Spinal cord (tissue), 9 donors: ENCODE measurements at regions not wholly inside any gene's neighbourhood (a gene's known extent, or its start where the extent isn't known, plus 50 kb on each side); places are given as distances from the start of the nearest gene placed in this dataset.

Source experiments
- DNase-seq, 6 donors: peaks; one replicate each; pipeline versions ENCODE4 v3.0.0 to v3.0.0-alpha.2; 2013 to 2015; ENCODE audit warnings: low spot score in 6 of 6, low read depth in 4 of 6
- H3K27ac ChIP-seq: one replicate; pipeline ENCODE4 v1.5.1; 2013; ENCODE audit warnings: low read depth, low read length, control low read depth
- H3K27me3 ChIP-seq: one replicate; pipeline ENCODE4 v1.6.1; 2013; ENCODE audit warnings: low read length; ENCODE audit not compliant: control insufficient read depth, insufficient read depth
- H3K36me3 ChIP-seq: one replicate; pipeline ENCODE4 v1.6.1; 2013; ENCODE audit warnings: low read length; ENCODE audit not compliant: control insufficient read depth, insufficient read depth
- H3K4me1 ChIP-seq: one replicate; pipeline ENCODE4 v1.6.1; 2013; ENCODE audit warnings: low read length; ENCODE audit not compliant: control insufficient read depth, insufficient read depth
- H3K4me3 ChIP-seq: one replicate; pipeline ENCODE4 v1.5.1; 2013; ENCODE audit warnings: low read depth, low read length, control low read depth
- H3K9me3 ChIP-seq: one replicate; pipeline ENCODE4 v1.6.1; 2013; ENCODE audit warnings: low read length; ENCODE audit not compliant: control insufficient read depth, insufficient read depth
- WGBS: methylation state at CpG from one replicate; pipeline ENCODE4 v1.1.5; 2013; ENCODE audit warnings: missing lambda C conversion rate; ENCODE audit not compliant: insufficient coverage; 5-methylcytosine and 5-hydroxymethylcytosine counted together
- donor health status: healthy.

DNA sequence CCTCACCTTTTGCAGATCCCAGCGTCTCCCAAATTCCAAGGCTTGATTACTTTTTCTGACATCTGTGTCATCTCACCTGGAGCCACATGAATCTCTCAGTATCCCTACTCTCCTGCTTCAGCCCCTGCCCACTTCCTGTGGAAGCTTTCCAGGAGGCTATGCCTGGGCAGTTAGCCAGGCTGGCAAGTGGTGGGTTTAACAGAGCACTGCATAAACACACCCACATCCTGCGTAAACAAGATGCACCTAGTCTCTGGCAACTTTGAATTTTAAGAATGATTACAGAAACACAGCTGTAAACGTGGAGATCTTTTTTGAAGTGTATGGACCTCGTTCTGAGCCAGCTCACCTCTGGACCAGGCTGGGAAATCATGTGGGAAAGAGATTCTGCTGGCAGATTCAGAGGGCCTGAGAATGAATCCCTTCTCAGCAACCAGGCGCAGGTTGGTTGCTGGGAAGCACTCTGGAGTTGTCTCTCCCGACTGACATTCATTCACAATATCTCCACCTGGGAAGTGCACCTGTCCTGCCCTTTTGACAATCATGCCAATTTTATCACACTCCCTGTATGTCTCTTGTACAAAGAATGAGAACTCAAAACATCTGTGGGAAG, 55.7 kb upstream of the FANCC start:
- peak in 2 of 6 donors; percentile 51 to 59 for DNase-seq
- no peak overlapping the region for H3K4me3 ChIP-seq
- H3K27me3 ChIP-seq: no peaks in the 10 kb centered on the region
- H3K36me3 ChIP-seq: no peaks in the 10 kb centered on the region
- H3K27ac ChIP-seq: no peak overlapping the region
- H3K4me1 ChIP-seq: no peaks in the 10 kb centered on the region
- no peaks in the 10 kb centered on the region for H3K9me3 ChIP-seq
- 57% methylated on average over 3 of the region's 6 CpGs for WGBS

DNA sequence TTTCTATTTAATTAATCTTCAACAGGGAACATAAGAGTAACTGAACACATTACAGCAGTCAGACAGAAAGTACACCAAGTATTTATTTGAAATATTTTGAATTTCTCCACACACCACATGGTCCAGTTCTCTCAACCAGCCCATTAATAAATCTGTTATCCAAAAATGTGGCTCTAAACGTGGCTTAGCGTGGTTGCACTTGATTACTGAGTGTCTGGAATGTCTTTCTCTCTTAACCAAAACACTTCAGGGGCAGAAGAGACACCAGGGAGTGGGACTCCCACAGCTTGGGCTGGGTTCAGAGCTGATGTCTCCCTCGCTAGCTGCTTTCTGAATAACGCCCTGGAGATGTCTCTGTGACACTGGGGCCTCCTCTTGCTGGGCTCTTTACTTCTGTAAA, 52.6 kb upstream of the FANCC start:
- no peak overlapping the region for H3K27ac ChIP-seq
- no peaks in the 10 kb centered on the region for H3K9me3 ChIP-seq
- no peaks in the 10 kb centered on the region for H3K27me3 ChIP-seq
- DNase-seq: no peak
- no peak overlapping the region for H3K4me3 ChIP-seq
- H3K36me3 ChIP-seq: no peaks in the 10 kb centered on the region
- 69% methylated on average over 4 of the region's 4 CpGs for WGBS
- H3K4me1 ChIP-seq: no peaks in the 10 kb centered on the region

DNA sequence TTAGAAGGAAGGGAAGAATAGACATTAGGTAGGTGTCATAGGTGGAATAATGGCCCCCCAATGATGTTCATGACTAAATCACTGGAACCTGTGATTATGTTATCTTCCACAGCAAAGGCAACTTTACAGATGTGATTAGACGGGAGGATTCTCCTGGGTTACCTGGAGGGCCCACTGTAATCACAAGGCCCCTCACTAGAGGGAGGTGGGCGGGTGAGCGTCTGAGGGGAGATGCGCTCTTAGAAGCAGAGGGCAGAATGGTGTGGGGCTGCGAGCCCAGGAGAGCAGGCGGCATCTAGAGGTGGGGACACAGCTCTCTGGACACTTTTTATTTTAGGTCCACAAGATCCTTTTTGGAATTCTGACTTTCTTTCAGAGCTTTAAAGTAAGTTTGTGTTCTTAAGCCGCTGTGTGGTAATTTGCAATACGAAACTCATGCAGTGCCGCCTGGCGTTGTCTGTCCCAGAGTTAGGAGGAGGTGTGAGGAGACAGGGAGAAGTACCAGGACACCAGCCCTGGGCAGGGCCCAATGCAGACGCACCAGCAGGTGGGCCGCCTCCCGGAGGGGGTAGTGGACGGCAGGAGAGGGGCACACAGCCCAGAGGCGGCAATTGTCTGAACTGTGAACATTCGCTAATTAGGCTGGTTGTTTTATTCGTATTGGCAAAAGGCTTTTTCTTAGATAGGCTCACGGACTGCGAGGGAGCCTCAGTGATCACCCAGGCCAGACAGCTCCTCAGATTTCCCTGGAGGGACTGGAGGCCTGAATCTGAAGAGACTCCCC, 51.1 kb upstream of the FANCC start:
- no peak overlapping the region for H3K27ac ChIP-seq
- WGBS: 93% methylated on average over 17 of the region's 19 CpGs
- no peak for DNase-seq

More for the DNA sequence above, 51.1 kb upstream of the FANCC start:
- no peaks in the 10 kb centered on the region for H3K9me3 ChIP-seq
- H3K27me3 ChIP-seq: no peaks in the 10 kb centered on the region
- no peaks in the 10 kb centered on the region for H3K36me3 ChIP-seq
- no peaks in the 10 kb centered on the region for H3K4me1 ChIP-seq
- H3K4me3 ChIP-seq: no peak overlapping the region
